ENCODE measurements at regions not wholly inside any gene's neighbourhood (a gene's known extent, or its start where the extent isn't known, plus 50 kb on each side); places are given as distances from the start of the nearest gene placed in this dataset.

- Histone ChIP-seq H3K4me1 (no peaks in the 10 kb centered on the region), H3K4me3 (no peak overlapping the region), H3K27me3 (no peaks in the 10 kb centered on the region), H3K9me3 (peaks cover 0 to 10% of the 10 kb centered on the region in 2 donors), H3K27ac (no peak overlapping the region), H3K36me3 (no peaks in the 10 kb centered on the region)
- no peak for TF ChIP-seq CTCF (IDR thresholded peaks at IDR 0.05)
- intact Hi-C loops (cut with DNase I) = no loop called here
- ATAC-seq (no peak), DNase-seq (no peak)
These were observed 87.4 kb upstream of the PCDH7 start for GRCh38 chr4:30632751-30633150.

DNA sequence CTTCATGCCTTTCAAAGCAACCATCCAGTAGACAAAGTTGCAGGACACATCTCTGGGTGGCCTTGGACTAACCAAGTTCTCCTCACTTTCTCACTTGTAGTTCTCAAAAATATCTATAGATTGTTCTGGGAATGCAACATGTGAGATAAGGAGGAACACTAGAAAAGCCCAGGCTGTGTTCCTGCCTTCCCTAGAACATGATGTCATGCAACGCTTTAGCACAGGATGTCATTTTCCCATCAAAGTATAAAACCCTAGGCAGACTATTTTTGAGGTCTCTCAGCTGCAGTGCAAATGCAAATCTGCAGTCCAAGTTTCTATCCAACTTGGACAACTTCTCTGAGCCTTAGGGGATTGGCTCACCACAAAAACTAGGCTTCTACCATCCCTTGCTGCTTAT lies 78.8 kb upstream of the PCDH7 start:
- intact Hi-C loops (cut with DNase I) = no loop called here
- TF ChIP-seq CTCF (IDR thresholded peaks at IDR 0.05) = no peak
- Histone ChIP-seq H3K4me3 (no peak overlapping the region), H3K9me3 (no peaks in the 10 kb centered on the region), H3K4me1 (no peaks in the 10 kb centered on the region), H3K36me3 (no peaks in the 10 kb centered on the region), H3K27ac (no peak overlapping the region), H3K27me3 (no peaks in the 10 kb centered on the region)
- DNase-seq (no peak), ATAC-seq (no peak)

DNA sequence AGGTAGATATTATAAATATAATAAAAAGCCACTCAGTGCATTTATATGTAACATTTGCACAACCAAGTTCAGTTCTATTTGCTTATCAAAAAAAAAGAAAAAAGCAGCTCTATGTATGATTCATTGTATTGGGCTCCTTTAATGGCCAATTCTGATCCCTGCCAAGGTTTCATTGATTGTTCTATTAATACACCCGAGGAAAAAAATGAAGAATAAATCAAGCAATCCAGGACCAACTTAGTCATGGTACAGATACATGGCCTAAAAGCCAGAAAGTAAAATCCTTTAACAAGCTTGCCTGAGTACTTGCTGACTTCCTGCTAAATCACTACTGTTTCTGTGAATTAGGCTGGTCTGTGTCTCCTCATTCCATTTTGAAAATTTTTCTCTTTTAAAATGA lies 77.6 kb upstream of the PCDH7 start:
- DNase-seq = no peak

GRCh38 chr4:30653291-30653690 lies 66.9 kb upstream of the PCDH7 start:
- H3K27me3 ChIP-seq = no peaks in the 10 kb centered on the region
- TF ChIP-seq CTCF (IDR thresholded peaks at IDR 0.05) = no peak
- H3K4me3 ChIP-seq = no peak overlapping the region
- intact Hi-C loops (cut with DNase I) = no loop called here
- H3K36me3 ChIP-seq = no peaks in the 10 kb centered on the region
- ATAC-seq = no peak
- DNase-seq = no peak
- H3K9me3 ChIP-seq = no peaks in the 10 kb centered on the region
- H3K4me1 ChIP-seq = no peaks in the 10 kb centered on the region
- no peak overlapping the region for H3K27ac ChIP-seq

More for the DNA sequence above, 77.6 kb upstream of the PCDH7 start:
- intact Hi-C loops (cut with DNase I) = no loop called here
- Histone ChIP-seq H3K9me3 (no peaks in the 10 kb centered on the region), H3K27me3 (no peaks in the 10 kb centered on the region), H3K27ac (no peak overlapping the region), H3K36me3 (no peaks in the 10 kb centered on the region), H3K4me3 (no peak overlapping the region), H3K4me1 (no peaks in the 10 kb centered on the region)
- no peak for TF ChIP-seq CTCF (IDR thresholded peaks at IDR 0.05)
- ATAC-seq = no peak

DNA sequence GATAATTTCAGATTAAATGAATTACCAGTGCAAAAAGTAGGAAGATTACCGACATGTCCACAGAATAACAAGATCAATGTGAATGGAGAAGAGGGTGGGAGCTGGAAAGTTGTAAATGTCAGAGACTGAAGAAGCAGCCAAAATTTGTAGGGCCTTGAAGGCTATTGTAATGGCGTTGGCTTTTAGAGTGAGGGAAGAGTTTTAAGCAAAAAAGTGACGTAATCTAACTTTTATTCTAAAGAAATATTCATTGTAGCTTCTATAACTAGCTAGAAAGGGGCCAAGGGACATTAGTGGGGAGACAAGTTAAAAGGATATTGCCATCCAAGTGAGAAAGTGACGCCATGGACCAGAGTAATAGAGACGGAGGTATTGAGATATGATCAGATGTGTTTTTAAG lies 63.3 kb upstream of the PCDH7 start:
- TF ChIP-seq CTCF (IDR thresholded peaks at IDR 0.05) = no peak
- ATAC-seq (no peak), DNase-seq (no peak)
- no peaks in the 10 kb centered on the region for H3K4me1 ChIP-seq
- H3K36me3 ChIP-seq = no peaks in the 10 kb centered on the region
- no peaks in the 10 kb centered on the region for H3K27me3 ChIP-seq
- intact Hi-C loops (cut with DNase I) = no loop called here
- no peaks in the 10 kb centered on the region for H3K9me3 ChIP-seq
- no peak overlapping the region for H3K4me3 ChIP-seq
- no peak overlapping the region for H3K27ac ChIP-seq
